AG20443 (cell line): ENCODE measurements at regions not wholly inside any gene's neighbourhood (a gene's known extent, or its start where the extent isn't known, plus 50 kb on each side); places are given as distances from the start of the nearest gene placed in this dataset.
A peak's percentile ranks its signal among the peaks of the same experiment; 100 is the strongest.
"Not testable (repeated sequence)": the region's sequence is repeated elsewhere in the genome, so short reads cannot be mapped to it uniquely, and the experiment has no call there.

Experiments used
- DNase-seq: peaks from one replicate; pipeline ENCODE4 v3.0.0; 2012; ENCODE audit warnings: low spot score, mixed read lengths

DNA sequence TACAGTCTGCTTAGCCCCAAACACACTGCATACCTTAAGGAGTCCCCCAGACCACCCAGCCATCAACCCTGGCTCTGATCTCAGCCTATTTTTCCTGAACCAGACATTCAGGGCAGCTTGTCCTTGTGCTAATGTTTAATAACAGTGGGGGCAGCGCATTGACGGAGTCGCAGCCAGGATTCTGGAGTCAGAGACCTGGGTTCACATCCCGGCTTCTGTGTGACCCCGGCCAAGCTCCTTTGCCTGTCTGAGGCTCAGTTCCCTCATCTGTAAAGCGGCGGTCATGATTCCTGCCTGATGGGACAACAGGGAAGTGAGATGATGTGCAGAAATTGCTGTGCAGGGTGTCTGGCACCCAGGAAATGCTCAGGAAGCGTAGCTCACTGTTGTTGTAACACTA, 63.1 kb downstream of the MATN1 start:
- DNase-seq: no peak

DNA sequence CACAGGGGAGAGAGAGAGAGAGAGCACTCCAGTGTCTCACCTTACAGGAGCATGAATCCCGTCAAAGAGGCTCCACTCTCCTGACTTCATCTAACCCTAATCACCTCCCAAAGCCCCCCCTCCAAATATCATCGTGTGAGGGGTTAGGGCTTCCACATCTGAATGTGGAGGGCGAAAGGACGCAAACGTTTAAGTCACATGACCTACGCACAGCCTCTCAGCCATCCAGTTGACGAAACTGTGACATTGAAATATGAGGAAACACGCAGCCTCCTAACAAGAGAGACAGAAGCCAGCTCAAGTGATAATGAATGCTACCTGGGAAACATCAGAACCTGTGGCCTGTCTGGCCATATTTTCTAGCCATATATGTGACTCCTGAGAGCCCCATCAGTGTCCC, 63.7 kb downstream of the MATN1 start:
- no peak for DNase-seq

DNA sequence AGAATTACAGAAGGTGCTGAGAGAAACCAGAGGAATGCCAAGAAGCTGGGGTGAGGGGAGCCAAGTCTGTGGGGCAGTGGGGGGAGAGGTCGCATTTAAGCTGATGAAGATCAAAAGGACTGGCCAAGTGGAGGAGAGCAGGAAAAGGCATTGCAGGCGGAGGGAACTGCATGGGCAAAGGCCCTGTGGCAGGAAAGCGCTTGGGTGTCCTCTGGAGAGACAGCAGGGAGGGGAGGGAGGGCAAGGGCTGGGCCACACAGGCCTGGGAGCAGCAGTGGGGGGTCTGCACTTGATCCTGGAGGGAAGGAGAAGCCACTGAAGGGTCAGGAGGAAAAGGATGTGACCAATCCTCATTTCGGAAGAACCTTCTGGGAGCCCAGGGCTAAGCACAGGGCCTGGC, 65.0 kb downstream of the MATN1 start:
- not testable (repeated sequence) for DNase-seq

DNA sequence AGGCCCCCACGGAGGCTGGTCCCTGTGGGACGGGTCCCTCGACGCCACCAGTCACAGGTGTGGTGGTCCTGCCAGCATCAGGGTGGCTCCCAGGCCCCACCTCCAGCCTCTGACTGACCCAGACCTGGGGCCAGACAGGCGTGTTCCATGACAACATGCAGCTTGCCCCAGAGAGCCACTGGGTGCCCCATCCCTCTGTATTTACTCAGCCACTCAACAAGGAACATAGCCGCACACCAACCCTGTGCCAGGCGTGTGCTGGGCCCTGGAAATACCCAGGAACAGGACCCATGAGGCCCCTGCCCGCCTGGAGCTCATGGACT, 65.4 kb downstream of the MATN1 start:
- no peak for DNase-seq

DNA sequence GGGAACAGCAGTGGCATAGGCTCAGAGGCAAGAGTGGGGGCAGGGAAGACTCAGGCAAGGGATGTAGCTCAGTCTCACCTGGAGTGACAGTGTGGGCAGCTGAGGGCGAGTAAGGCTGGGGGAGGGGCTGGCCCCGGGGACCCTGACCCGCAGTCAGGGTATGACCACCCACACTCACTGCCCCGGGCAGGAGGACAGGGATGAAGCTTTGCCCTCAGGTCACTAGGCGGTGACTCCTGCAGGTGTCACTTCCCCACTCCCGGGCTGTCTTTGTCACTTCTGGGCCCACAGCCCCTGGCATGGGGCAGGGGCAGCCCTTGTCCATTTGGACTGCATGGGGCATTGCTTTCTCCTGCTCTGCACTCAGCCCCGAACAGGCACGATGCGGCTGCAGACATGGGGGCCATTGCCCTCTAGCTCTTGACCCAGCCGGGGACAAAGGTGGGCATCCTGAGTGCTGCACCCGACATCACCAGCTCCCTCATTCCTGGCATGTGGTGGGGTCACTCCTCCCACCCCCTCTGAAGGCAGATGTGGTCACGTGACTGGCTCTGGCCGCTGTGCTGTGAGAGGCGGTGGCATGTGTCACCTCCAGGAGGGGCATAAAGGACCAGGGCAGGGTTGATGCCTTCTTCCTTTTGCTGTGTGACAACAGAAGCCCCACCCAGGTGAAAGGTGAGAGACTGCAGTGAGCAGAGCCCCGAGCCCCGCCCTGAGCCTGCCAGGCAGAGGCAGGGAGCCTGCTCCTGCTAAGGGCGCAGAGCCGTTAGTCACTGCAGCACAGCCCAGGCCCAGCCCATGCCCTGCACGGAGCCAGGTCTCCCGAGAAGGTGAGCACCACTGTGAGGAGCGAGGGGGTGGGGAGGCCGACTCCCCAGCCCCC, 66.0 kb downstream of the MATN1 start:
- DNase-seq: no peak

DNA sequence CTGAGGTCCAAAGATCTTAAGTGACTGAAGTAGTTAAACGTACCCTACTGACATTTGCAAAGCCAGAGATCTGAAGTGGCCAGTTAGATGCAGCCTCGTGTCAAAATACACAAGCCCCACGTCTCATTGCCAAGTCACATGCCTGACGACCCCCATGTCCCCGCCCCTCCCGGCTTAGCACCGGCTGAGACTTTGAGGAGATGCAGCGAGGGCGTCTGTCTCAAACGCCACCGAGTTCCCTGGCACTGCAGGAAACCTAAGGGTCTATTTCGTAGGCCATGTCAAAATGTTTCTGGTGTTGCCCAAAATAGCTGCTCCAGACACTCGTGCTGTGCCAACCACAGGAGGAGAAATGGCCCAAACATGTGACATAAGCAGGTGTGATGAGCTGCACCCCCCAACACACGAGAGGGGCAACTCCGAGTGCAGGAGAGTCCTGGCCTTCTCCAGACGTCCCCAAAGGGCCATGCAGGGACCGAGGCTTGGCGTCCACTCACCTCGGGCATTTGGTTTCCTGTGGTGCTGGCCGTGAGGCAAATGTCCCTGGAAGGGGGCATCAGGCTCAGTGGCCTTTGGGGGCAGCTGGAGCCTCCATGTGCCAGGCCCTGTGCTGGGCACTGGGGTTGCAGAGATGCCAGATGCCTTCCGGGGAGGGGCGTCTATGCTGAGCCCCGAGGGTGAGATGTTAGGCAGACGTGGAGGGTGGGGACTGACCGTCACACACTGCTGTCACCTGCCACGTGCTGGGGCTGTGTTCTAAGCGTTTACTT, 67.0 kb downstream of the MATN1 start:
- DNase-seq: no peak

DNA sequence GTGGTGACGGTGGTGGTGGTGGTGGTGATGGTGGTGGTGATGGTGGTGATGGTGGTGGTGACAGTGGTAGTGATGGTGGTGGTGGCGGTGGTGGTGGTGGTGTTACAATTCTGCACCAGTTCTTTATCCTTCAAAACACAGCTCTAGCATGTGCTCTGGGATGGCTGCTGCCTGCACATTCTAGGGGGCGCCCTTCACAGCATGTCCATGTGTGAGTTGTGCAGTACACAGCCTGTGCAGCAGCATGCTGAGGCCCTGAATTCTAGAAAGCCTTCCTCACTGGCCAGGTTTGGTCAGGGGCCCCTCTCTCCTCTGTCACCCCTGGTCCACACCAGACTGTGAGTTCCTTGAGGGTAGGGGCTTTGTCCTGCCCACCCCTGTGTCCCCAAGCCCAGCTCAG, 67.7 kb downstream of the MATN1 start:
- DNase-seq: no peak

DNA sequence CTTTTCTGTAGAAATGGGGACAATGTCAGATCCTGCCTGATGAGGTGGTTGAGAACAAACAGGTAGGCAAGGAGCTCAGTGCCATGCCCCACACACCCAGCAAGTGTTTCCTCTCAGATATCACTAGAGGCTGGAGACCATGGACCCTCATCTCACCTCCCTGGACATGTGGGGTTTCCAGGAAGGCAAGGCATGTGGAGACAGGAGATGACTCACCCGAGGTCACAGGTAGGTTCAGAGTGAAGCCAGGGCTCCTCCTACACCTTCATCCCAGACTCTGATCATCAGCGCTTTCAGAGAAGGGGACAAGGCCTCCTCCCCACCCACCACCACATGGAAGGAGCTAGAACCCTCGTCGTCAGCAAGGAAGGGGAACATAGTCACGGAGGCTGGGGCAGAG, 69.2 kb downstream of the MATN1 start:
- DNase-seq: no peak

DNA sequence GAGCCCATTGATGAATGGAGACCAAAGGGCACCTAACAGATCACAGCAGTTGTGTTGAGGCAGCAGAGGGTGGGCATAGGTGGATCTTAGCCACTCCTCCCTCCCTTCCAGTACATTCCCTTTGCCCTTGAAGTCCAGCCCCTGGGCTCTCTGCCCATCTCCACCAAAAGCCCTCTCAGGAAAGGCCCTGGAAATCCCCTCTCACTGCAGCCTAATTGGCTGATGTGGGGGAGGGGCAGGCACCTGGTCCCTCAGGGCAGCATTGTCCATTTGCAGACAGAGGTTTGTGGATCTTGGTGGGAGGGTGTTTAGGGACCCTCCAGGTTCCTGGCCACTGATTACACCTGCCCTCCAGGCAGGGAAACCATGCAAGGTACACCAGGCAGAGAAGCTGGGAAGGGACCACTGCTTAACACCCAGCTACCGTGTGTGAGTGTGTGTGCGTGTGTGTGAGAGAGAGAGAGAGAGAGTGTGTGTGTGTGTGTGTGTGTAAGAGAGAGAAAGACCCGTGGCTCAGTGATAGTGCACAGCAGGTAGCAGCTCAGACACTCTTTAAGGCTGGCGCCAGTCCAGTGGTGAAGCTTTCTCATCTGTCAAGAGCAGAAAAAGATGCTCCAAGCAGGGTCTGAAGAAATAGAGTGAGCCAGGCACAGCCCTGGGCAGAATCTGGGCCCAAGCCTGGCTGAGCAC, 71.1 kb downstream of the MATN1 start:
- DNase-seq: no peak

DNA sequence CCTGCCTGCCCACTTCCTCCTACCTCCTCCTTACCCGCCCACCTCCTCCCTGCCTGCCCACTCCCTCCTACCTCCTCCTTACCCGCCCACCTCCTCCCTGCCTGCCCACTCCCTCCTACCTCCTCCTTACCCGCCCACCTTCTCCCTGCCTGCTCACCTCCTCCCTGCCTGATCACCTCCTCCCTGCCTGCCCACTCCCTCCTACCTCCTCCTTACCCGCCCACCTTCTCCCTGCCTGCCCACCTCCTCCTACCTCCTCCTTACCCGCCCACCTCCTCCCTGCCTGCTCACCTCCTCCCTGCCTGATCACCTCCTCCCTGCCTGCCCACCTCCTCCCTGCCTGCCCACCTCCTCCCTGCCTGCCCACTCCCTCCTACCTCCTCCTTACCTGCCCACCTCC, 72.0 kb downstream of the MATN1 start:
- not testable (repeated sequence) for DNase-seq

DNA sequence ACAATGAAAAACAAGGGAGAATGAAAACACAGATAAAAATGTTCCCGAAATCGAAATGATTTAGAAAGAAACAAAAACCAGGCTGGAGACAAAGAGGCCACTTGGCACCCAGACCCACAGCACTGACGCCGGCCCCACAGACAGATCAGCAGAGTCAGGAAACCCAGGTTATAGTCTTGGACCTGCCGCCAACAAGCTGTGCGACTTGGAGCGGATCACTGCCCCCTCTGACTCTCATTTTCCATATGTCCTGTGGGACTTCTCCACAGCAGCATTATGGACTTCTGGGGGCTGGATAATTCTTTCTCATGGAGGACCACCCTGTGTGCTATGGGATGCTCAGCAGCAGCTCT, 72.4 kb downstream of the MATN1 start:
- no peak for DNase-seq

DNA sequence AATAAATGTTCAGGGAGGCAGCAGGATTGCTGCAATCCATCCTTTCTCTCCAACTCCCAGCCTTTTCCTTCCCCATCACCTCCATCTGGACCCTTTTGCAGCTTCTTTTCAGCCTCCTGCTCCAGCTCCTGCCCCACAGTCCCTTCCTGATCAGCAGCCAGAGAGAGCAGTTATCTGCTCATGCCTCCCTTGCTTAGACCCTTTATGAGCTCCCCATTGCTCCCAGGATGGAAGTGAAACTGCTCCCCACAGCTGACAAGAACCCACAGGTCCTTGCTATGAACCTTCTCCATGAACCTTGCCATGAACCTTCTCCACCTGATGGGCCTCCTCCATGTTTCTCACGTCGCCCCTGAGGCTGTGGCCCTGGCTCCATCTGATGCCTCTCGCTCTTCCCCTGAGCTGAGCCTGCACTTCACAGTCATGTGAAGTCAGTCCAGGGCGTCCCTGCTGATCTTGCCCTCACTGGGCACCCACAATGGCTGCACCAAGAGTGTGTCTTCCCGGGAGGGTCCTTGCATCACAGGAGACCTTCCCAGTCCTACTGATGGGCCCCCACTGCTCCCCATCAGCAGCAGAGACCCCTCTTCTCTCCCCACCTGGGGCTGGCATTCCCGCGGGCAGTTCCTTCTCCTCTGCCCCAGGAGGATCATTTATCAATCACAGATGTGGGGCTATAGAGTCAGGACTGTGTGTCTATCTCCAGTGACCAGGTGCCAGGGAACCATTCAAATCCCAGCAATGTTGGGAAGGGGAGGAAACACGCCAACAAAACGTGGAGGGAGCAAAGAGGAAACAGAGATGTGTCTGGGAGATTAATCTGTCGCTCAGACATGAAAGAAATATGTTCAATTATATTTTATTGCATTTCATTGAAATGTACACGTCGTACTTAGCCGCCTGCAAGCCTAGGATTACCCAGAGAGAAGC, 73.1 kb downstream of the MATN1 start:
- no peak for DNase-seq

DNA sequence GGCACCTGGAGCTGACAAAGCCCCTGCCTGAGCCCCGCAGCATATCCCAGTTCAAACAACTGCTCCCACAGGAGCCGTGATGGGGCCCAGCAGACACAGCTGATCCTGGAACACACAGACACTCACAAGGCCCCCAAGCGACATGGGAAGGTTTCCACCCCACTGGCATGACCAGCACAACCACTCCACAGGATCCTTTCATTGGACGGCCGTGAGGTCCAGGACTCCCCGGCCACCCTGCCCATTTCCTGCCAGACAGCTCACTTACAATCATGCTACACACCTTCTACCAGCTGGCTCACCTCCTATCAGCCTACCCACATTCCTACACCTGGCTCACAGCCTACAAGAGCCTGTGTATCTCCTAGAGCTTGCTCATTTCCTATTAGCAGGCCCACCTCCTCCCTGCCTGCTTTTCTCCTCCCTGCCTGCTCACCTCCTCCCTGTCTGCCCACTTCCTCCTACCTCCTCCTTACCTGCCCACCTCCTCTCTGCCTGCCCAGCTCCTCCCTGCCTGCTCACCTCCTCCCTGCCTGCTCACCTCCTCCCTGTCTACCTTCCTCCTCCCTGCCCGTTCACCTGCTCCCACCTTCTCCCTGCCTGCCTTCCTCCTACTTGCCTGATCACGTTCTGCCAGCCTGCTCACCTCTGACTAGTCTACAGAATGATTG, 73.9 kb downstream of the MATN1 start:
- DNase-seq: no peak

DNA sequence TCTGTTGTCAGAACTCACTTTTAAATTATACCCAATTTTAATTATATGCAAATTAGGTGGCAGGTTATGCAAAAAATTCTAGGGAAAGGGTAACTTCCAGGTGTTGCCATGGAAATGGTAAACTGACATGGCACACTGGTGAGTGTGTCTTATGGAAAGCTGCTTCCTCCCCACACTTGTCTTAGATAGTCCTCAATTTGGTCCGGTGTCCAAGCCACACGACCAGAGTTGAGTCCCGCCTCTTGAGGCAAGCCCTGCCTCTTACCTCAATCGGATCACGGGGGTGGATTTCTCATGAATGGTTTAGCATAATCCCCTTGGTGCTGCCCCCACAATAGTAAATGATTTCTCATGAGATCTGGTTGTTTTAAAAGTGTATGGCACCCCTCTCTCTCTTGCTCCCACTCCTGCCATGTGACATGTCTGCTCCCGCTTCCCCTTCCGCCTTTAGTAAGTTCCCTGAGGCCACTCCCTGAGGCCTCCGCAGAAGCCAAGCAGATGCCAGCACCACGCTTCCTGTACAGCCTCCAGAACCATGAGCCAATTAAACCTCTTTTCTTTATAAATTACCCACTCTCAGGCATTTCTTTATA, 74.9 kb downstream of the MATN1 start:
- no peak for DNase-seq

DNA sequence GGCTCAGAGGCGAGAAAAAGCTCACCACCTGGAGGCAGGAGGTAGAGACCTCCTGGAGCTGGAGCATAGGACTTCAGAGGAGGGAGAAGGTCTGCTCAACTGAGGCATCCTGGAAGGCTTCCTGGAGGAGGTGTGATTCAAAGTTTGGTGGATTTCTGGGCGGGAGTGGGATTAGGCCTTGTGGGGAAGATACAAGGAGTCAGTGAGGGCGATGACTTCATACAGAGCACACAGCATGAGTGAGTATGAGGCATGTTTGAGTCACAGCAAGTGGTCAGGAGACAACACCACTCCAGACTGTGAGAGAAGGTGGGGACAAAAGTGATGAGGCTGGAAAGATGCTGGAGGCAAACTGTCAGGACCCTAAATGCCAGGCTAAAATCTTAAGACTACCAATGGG, 77.6 kb downstream of the MATN1 start:
- DNase-seq: peak; percentile 71

DNA sequence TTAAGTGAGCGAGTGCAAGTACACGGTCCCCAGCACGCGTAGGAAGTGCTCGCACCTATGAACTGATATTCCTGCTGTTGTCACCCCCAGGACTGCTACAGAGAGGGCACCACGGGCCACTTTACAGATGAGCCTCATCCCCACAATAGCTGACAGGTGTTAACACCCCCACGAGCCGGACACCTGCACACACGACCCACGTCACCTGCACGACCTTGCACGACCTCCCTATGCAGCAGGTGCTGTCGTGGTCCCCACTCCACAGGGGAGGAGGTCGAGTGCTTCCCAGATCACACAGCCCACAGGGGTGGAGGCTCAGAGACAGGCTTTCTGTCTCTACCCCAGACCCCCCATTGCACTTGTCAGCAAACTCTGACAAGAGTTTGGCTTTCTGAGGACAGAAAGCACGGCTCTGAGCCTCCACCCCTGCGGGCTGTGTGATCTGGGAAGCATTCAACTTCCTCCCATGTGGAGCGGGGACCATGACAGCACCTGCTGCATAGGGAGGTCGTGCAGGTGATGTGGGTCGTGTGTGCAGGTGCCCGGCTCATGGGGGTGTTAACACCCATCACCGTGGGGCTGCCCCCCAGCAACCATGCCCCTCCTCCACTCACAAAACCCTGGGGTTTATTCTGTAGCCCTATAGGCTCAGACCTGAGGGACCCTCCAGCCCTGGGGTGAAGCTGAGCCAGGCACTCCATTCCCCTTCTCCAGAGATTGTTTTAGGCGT, 80.8 kb downstream of the MATN1 start:
- DNase-seq: no peak

DNA sequence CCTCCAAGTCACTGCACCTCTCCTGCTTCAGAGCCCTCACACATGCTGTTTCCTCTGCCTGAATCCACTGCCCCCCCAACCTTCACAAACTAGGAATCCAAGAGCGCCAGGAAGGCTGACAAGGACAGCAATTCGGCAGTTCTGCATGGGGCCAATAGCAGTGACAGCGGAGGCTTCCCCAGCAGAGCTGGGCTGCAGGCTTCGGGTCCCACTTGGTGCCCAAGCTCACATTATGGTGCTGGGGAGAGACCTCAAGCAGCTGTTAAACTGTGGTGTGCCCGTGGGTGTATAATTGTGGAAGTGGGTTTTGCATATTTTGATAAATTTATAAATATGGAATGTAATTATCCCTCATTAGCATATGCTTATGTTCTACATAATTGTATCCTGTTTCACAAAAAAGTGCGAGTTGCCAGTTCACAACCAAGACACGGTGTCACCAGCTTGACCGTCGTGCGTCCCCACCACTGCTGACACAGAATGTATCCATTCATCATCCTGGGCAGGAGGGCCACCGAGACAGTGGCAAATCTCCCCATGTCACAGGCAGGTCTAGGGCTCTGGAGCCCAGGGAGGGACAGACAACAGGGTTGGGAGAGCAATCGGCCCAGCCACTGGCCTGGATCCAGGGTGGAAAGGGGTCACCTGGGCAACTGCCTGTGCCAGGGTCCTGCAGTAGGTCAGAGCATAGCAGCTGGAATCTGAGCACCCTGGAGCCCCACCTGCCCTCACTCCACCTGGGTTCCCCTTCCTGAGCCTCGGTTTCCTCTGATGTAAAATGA, 81.6 kb downstream of the MATN1 start:
- DNase-seq: no peak

DNA sequence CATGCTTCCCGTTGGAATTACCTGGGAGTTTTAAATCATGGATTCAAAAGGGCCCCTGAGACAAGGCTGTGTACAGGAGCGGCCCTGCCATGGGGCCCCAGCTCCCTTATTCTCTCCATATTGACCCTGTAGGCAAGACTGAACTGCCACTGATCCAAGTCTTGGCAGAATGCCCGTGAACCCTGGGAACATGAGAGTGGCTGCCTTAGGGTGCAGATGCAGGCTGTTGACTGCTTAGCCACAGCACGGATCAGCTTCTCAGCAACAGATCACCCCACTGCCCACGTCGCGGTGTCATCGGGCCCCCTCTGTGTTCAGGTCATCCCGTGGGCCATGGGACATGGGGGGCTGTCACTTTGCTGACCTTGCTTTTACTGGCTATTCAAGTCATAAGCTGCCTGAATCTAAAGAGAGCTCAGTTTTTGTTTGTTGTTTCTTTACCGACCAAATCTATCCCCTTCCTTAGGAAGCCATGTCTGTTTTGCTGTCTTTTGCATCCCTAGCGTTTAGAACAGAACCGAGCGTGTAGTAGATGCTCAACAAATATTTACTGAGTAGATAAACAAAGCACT, 83.4 kb downstream of the MATN1 start:
- DNase-seq: no peak

DNA sequence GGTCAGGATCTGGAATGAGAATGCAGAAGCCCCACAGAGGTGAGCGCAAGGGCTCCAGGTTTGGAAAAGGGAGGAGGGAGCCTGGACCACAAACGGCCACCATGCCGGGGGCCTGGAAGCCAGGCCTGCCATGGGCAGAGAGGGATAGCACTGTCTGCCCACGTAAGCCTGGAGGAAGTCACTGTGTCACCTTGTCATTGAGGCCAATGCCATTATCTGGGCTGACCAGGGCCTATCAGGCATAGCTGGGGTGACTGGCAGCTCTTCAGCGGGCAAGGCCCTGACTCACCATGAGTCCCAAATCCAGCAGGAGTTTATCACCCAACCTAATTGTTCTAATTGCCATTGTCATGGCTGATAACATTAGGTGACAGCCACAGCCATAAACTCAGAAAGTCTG, 84.6 kb downstream of the MATN1 start:
- DNase-seq: no peak
